Panc1 (cell line): ENCODE measurements at regions not wholly inside any gene's neighbourhood (a gene's known extent, or its start where the extent isn't known, plus 50 kb on each side); places are given as distances from the start of the nearest gene placed in this dataset.

Source experiments
- POLR2AphosphoS5 ChIP-seq: IDR thresholded peaks from 2 replicates; pipeline ENCODE4 v1.6.1; 2012; ENCODE audit warnings: mild to moderate bottlenecking, low read depth, low read length, moderate library complexity
- TF ChIP-seq, protein P1 (sequence below): fragments of 450-650 bp; IDR thresholded peaks from 2 replicates; pipeline ENCODE4 v1.5.1; 2017; ENCODE audit warnings: mild to moderate bottlenecking
- TF ChIP-seq, protein P2 (sequence below), 2 experiments: IDR thresholded peaks; 2 replicates each; pipeline ENCODE4 v1.6.1; 2011 to 2012; ENCODE audit warnings: low read depth in 2 of 2, control low read depth in 1 of 2, low read length in 1 of 2, mild to moderate bottlenecking in 1 of 2, moderate library complexity in 1 of 2; ENCODE audit not compliant: insufficient read depth in 1 of 2

DNA sequence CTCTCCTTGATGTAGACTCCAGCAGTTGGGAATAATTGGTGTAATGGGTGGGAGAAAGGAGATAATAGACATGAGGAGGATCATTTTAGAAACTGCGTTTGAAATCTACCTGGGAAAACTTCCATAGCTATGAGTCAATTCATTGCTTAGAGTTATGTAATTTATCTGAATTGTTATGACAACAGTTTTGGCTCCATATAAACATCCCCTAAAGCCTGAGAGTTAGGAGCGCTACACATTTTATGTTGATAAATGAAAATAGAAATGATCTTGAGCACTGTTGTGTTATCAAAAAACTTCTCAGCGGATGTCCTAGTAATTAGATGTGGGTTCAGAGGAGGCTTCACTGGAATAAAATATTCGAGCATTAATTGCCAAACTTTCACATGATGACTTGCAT, 573.4 kb downstream of the TSN start:
- TF ChIP-seq, protein P1, sequence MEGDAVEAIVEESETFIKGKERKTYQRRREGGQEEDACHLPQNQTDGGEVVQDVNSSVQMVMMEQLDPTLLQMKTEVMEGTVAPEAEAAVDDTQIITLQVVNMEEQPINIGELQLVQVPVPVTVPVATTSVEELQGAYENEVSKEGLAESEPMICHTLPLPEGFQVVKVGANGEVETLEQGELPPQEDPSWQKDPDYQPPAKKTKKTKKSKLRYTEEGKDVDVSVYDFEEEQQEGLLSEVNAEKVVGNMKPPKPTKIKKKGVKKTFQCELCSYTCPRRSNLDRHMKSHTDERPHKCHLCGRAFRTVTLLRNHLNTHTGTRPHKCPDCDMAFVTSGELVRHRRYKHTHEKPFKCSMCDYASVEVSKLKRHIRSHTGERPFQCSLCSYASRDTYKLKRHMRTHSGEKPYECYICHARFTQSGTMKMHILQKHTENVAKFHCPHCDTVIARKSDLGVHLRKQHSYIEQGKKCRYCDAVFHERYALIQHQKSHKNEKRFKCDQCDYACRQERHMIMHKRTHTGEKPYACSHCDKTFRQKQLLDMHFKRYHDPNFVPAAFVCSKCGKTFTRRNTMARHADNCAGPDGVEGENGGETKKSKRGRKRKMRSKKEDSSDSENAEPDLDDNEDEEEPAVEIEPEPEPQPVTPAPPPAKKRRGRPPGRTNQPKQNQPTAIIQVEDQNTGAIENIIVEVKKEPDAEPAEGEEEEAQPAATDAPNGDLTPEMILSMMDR: no peak
- TF ChIP-seq POLR2AphosphoS5: no peak
- TF ChIP-seq, protein P2, sequence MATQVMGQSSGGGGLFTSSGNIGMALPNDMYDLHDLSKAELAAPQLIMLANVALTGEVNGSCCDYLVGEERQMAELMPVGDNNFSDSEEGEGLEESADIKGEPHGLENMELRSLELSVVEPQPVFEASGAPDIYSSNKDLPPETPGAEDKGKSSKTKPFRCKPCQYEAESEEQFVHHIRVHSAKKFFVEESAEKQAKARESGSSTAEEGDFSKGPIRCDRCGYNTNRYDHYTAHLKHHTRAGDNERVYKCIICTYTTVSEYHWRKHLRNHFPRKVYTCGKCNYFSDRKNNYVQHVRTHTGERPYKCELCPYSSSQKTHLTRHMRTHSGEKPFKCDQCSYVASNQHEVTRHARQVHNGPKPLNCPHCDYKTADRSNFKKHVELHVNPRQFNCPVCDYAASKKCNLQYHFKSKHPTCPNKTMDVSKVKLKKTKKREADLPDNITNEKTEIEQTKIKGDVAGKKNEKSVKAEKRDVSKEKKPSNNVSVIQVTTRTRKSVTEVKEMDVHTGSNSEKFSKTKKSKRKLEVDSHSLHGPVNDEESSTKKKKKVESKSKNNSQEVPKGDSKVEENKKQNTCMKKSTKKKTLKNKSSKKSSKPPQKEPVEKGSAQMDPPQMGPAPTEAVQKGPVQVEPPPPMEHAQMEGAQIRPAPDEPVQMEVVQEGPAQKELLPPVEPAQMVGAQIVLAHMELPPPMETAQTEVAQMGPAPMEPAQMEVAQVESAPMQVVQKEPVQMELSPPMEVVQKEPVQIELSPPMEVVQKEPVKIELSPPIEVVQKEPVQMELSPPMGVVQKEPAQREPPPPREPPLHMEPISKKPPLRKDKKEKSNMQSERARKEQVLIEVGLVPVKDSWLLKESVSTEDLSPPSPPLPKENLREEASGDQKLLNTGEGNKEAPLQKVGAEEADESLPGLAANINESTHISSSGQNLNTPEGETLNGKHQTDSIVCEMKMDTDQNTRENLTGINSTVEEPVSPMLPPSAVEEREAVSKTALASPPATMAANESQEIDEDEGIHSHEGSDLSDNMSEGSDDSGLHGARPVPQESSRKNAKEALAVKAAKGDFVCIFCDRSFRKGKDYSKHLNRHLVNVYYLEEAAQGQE (IDR thresholded peaks at IDR 0.05; ENCODE audit: insufficient read depth in 1 of 2, low read depth in 2 of 2, low read length in 1 of 2): no peak
